Spinal cord (tissue), 9 donors: ENCODE measurements at regions not wholly inside any gene's neighbourhood (a gene's known extent, or its start where the extent isn't known, plus 50 kb on each side); places are given as distances from the start of the nearest gene placed in this dataset.
"Not testable (repeated sequence)": the region's sequence is repeated elsewhere in the genome, so short reads cannot be mapped to it uniquely, and the experiment has no call there.

ENCODE experiments used
- DNase-seq, 6 donors: peaks; one replicate each; pipeline versions ENCODE4 v3.0.0 to v3.0.0-alpha.2; 2013 to 2015; ENCODE audit warnings: low spot score in 6 of 6, low read depth in 4 of 6
- H3K27ac ChIP-seq: one replicate; pipeline ENCODE4 v1.5.1; 2013; ENCODE audit warnings: low read depth, low read length, control low read depth
- H3K27me3 ChIP-seq: one replicate; pipeline ENCODE4 v1.6.1; 2013; ENCODE audit warnings: low read length; ENCODE audit not compliant: control insufficient read depth, insufficient read depth
- H3K36me3 ChIP-seq: one replicate; pipeline ENCODE4 v1.6.1; 2013; ENCODE audit warnings: low read length; ENCODE audit not compliant: control insufficient read depth, insufficient read depth
- H3K4me1 ChIP-seq: one replicate; pipeline ENCODE4 v1.6.1; 2013; ENCODE audit warnings: low read length; ENCODE audit not compliant: control insufficient read depth, insufficient read depth
- H3K4me3 ChIP-seq: one replicate; pipeline ENCODE4 v1.5.1; 2013; ENCODE audit warnings: low read depth, low read length, control low read depth
- H3K9me3 ChIP-seq: one replicate; pipeline ENCODE4 v1.6.1; 2013; ENCODE audit warnings: low read length; ENCODE audit not compliant: control insufficient read depth, insufficient read depth
- WGBS: methylation state at CpG from one replicate; pipeline ENCODE4 v1.1.5; 2013; ENCODE audit warnings: missing lambda C conversion rate; ENCODE audit not compliant: insufficient coverage; 5-methylcytosine and 5-hydroxymethylcytosine counted together
- donor health status: healthy.

DNA sequence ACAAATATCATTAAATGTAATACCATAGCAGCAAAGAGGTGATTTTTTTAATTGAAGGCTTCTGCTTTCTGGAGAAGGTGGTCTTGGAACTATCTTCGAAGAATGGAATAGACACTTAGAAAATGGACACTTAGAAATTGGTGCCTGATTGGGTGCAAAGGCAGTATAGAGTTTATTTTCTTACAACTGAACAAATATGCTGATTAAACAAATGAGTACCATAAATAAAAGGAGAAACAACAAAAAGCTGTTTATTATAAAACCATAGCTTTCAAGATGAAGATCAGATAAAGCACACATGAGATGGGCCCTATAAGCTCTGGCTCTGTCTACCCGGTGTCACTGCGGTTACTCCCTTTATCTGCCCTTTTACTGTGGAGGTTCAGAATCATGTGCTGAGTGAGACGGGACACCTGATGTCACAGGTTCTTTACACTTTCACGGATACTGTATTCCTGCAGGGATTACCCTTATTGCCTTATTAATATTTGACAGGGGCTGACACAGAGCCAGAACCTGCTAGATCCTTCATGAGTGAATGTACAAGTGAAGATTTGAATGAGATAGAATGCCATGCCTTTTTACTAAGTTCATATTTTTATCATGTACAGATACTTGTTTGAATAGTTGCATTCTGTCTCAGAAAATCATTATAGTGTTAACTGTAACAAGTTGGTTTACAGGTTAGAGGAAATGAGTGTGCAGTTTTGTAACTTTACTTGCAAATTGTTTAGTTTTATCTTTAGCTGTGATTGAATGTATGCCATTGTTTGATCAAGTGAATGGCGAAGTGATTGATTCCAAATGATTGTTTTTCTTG is 477.5 kb upstream of the RGS6 start:
- H3K4me3 ChIP-seq: no peak overlapping the region
- no peaks in the 10 kb centered on the region for H3K9me3 ChIP-seq
- no peaks in the 10 kb centered on the region for H3K4me1 ChIP-seq
- no peak for DNase-seq
- H3K27me3 ChIP-seq: no peaks in the 10 kb centered on the region
- H3K27ac ChIP-seq: no peak overlapping the region
- no peaks in the 10 kb centered on the region for H3K36me3 ChIP-seq
- 92% methylated on average over 3 of the region's 6 CpGs for WGBS

DNA sequence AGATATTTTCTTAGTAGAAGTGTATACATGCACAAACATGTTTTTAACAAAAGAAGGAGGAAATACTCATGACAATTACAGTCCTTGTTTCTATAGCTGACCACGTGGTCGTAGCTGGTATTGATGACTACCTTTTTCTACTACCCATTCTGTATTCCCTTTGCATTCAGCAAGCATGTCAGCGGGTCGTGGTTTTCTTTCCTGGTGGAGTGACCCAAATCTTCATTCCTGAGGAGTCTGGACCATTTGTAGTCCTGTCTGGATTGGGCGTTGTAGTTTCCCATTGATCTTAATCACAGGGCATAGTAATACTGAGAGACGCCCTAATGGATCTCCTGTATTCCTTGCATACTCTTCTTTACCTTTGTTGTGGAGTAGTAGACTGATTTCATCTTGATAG is 472.1 kb upstream of the RGS6 start:
- DNase-seq: no peak

DNA sequence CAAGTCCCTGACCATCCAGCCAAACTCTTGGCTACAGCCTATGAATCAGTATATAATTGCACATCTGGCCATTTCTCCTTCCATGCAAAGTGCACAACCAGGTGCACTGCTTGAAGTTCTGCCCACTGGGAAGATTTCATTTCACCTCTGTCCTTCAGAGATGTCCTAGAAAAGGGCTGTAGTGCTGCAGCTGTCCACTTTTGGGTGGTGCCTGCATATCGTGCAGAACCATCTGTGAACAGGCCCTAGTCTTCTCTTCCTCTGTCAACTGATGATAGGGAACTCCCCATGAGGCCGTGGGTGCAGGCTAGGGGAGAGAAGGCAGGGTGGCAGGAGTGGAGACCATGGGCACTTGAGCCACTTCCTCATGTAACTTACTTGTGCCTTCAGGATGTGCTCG is 470.6 kb upstream of the RGS6 start:
- H3K4me1 ChIP-seq, H3K27me3 ChIP-seq, H3K27ac ChIP-seq, H3K36me3 ChIP-seq, H3K9me3 ChIP-seq, DNase-seq, H3K4me3 ChIP-seq: not testable (repeated sequence)
- WGBS: no CpG with 5 or more reads among the region's 3 CpGs

More for the DNA sequence above, 472.1 kb upstream of the RGS6 start:
- Histone ChIP-seq H3K4me3 (no peak overlapping the region), H3K27ac (no peak overlapping the region), H3K36me3 (no peaks in the 10 kb centered on the region), H3K27me3 (no peaks in the 10 kb centered on the region), H3K9me3 (no peaks in the 10 kb centered on the region), H3K4me1 (no peaks in the 10 kb centered on the region)
- 100% methylated on average over 4 of the region's 6 CpGs for WGBS

DNA sequence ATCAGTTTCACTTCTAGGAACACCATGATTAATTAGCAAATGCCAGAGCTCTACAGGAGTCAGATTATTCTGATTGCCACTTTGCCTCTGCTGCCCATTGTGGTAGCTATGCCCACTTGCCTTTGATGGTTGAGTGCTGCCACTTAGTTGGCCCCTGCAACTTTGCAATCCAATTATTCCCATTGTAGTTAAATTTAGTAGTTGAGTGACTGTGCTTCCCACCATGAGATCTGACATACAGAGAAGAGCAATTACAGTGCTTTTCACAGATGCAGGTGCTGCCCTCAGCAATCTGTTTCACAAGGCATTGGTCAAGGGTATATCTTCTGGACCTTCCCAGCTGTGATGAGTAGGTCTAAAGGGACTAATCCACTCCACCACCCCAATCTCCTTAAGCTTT is 468.4 kb upstream of the RGS6 start:
- Histone ChIP-seq H3K27me3 (no peaks in the 10 kb centered on the region), H3K27ac (no peak overlapping the region), H3K9me3 (no peaks in the 10 kb centered on the region), H3K4me1 (no peaks in the 10 kb centered on the region), H3K4me3 (no peak overlapping the region), H3K36me3 (no peaks in the 10 kb centered on the region)
- DNase-seq: no peak

DNA sequence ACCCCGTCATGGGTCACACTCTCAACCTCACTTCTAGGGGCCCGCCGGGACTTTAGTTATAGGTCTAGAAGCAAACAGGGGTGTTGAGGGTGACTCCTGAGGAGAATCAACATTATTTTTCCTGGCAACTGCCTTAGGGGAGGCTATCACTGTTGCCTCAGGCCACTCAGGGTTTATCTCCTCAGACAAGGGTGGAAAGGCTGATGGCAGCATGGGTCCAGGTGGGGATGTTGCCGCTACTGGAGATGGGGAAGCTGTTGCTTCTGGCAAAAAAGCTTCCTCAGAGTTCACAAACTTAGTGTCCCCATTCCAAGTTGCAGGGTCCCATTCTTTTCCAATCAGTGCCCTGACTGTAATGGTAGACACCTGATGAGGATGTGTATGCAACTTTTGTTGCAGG is 467.4 kb upstream of the RGS6 start:
- WGBS: no CpG with 5 or more reads among the region's 4 CpGs
- H3K27ac ChIP-seq: no peak overlapping the region

DNA sequence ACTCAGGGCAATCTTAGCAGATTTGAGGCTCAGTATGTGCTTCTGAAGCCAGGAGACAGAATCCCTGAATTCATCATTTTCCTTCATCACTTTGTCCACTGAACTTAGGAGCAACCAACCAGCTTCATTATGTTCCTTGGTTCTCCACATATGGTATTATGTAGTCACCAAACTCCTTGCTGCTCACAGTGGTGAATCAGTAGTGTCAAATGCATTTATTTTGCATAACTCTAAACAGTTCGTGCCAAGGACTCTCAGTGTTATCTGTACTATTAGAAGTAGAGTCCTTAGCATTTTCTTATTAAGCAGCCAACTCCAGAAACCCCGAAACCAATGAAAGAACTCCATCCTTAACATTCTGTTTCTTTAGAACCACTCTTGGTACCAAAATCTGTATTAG is 466.9 kb upstream of the RGS6 start:
- Histone ChIP-seq H3K36me3 (no peaks in the 10 kb centered on the region), H3K4me1 (no peaks in the 10 kb centered on the region), H3K9me3 (no peaks in the 10 kb centered on the region), H3K4me3 (no peak overlapping the region), H3K27ac (no peak overlapping the region), H3K27me3 (no peaks in the 10 kb centered on the region)
- no CpG with 5 or more reads among the region's 2 CpGs for WGBS
- no peak for DNase-seq

More for the DNA sequence above, 467.4 kb upstream of the RGS6 start:
- Histone ChIP-seq H3K9me3 (no peaks in the 10 kb centered on the region), H3K4me1 (no peaks in the 10 kb centered on the region), H3K4me3 (no peak overlapping the region), H3K27me3 (no peaks in the 10 kb centered on the region), H3K36me3 (no peaks in the 10 kb centered on the region)
- DNase-seq: no peak

DNA sequence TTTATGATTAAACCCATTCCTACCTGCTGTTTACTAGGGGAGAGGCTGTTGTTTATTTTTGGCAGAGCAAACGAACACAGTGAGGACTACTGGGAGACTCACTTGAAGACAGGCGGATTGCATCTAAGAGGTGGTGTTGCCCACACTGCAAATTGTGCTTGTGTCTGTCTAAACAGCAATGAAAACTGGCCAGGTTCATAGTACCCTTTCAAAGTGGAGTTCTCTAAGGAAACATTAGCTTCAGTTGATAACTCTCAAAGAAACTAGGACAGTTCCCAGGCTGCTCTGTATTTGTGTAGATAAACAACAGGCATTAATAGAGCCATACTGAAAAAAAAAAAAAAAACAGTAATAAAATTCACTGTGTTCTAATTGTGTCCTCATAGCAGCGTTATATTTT is 466.0 kb upstream of the RGS6 start:
- peak in 2 of 6 donors; percentile 34 to 53 for DNase-seq
- Histone ChIP-seq H3K9me3 (no peaks in the 10 kb centered on the region), H3K27me3 (no peaks in the 10 kb centered on the region), H3K4me1 (no peaks in the 10 kb centered on the region), H3K4me3 (no peak overlapping the region), H3K27ac (no peak overlapping the region), H3K36me3 (no peaks in the 10 kb centered on the region)
- WGBS: 35% methylated on average over 2 of the region's 3 CpGs

DNA sequence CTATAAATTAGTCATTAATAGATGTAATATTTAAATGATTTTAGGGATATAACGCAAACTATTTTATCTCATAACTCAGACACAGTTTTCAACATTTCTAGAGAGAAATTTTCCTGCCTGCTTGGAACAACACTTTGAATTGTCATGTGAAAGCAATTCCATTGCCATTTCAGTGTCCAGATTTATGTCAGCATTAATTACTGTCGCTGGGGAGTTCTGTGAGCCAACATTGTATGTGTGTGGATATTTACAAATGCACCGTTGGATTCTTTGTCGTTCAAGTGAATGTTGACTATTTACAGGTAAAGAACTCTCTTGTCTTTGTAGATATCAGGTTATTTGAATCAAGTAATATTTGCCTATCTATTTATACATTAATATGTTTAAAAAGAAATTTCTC is 465.3 kb upstream of the RGS6 start:
- no CpG with 5 or more reads among the region's 4 CpGs for WGBS
- Histone ChIP-seq H3K36me3 (no peaks in the 10 kb centered on the region), H3K4me3 (no peak overlapping the region), H3K27ac (no peak overlapping the region), H3K4me1 (no peaks in the 10 kb centered on the region), H3K27me3 (no peaks in the 10 kb centered on the region), H3K9me3 (no peaks in the 10 kb centered on the region)
- DNase-seq: peak in 2 of 6 donors; percentile 43 to 51

DNA sequence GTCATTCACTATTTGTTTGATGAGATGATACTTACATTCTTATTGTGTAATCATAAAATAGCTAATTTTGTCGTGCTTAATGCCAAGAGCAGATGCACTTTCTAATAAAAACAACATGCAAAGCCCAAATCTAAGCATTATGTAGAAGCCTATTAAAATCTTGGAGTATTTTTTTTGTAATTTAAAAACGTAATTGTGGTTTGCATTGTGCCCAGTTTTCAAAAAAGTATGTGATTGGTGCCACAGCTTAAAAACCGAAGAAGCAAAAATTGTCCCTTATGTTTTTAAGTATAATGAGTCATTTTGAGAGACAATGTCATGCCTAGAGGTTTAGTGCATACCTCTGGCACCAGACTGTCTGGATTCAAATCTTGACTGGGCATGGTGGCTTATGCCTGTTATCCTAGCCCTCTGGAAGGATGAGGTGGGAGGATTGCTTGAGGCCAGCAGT is 464.8 kb upstream of the RGS6 start:
- H3K27ac ChIP-seq: no peak overlapping the region
- no peak for DNase-seq
- no peaks in the 10 kb centered on the region for H3K36me3 ChIP-seq
- no CpG with 5 or more reads among the region's 3 CpGs for WGBS
- H3K27me3 ChIP-seq: no peaks in the 10 kb centered on the region
- H3K9me3 ChIP-seq: no peaks in the 10 kb centered on the region
- no peak overlapping the region for H3K4me3 ChIP-seq
- no peaks in the 10 kb centered on the region for H3K4me1 ChIP-seq

DNA sequence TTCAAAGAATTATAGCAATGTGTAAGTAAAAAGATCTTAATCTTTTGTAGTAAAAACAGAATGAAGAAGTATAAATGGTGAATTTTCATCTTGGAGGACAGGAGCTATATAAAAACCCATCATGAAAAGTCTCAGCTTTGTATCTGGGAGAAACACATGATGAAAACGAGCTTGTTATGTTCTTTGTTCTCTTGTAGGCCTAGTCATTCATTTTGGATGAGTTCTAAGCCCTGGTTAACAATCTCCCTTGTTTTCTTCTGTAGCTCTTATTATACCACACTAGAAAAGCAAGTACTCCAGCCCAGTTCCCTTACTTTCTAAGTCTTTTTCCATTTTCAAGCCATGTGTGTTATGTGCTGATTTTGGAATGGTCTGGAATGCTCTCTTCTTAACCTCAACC is 463.5 kb upstream of the RGS6 start:
- no peak for DNase-seq
- no peaks in the 10 kb centered on the region for H3K4me1 ChIP-seq
- no peak overlapping the region for H3K4me3 ChIP-seq
- H3K27me3 ChIP-seq: no peaks in the 10 kb centered on the region
- H3K27ac ChIP-seq: no peak overlapping the region
- WGBS: no CpG with 5 or more reads among the region's 1 CpG
- H3K9me3 ChIP-seq: no peaks in the 10 kb centered on the region
- no peaks in the 10 kb centered on the region for H3K36me3 ChIP-seq
